Sigmoid colon (tissue), 4 donors: ENCODE measurements at regions not wholly inside any gene's neighbourhood (a gene's known extent, or its start where the extent isn't known, plus 50 kb on each side); places are given as distances from the start of the nearest gene placed in this dataset.

ENCODE experiments used
- CTCF ChIP-seq, 4 experiments: fragments of 450-650 bp in 3 of 4; fragments of 200-600 bp in 1 of 4; IDR thresholded peaks; one replicate each; pipeline ENCODE4 v1.5.1; 2016 to 2019; ENCODE audit warnings: antibody characterized with exemption in 4 of 4, mild to moderate bottlenecking in 3 of 4, moderate library complexity in 2 of 4
- EP300 ChIP-seq, 4 donors: sonication (generic); formaldehyde crosslinking; IDR thresholded peaks; one replicate each; pipeline ENCODE4 v1.6.1; 2017; ENCODE audit warnings: antibody characterized with exemption in 4 of 4
- POLR2A ChIP-seq, 2 donors: fragments of 450-650 bp; IDR thresholded peaks; one replicate each; pipeline ENCODE4 v1.6.1; 2016; ENCODE audit warnings: antibody characterized with exemption in 2 of 2, mild to moderate bottlenecking in 2 of 2, moderate library complexity in 2 of 2

DNA sequence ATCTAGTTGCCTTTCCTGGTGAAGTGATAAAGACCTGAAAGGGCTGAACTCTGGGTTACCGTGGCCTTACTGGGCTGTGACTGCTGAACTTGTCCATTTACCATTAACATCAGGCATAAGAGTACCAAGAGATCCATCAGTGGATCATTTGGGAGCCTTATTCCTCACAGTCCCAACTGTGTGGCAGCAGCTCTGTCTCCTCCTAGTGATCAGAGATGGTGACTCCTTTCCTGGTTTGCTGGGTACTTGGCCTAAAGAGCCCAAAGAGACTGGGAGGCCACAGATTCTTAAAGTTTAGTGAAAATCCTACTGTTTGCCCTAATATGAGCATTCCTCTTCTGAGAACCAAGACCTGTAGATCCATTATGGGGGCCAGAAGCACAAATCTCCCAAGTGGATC lies 56.3 kb upstream of the ATP6AP2 start:
- no peak for TF ChIP-seq CTCF (IDR thresholded peaks at IDR 0.05)
- no peak for TF ChIP-seq POLR2A (IDR thresholded peaks at IDR 0.05)
- no peak for TF ChIP-seq EP300 (IDR thresholded peaks at IDR 0.05)
